GM19023 (cell line): ENCODE measurements at regions not wholly inside any gene's neighbourhood (a gene's known extent, or its start where the extent isn't known, plus 50 kb on each side); places are given as distances from the start of the nearest gene placed in this dataset.
"Not testable (repeated sequence)": the region's sequence is repeated elsewhere in the genome, so short reads cannot be mapped to it uniquely, and the experiment has no call there.

Experiments
- ATAC-seq: cut with Tn5 transposase; IDR thresholded peaks from one replicate; pipeline ENCODE4 v1.9.1; 2021; ENCODE audit warnings: mild to moderate bottlenecking, moderate library complexity; ENCODE audit not compliant: unreplicated experiment

- not testable (repeated sequence) for ATAC-seq
These were observed 287.4 kb downstream of the UTRN start for GRCh38 chr6:144572541-144572940.

DNA sequence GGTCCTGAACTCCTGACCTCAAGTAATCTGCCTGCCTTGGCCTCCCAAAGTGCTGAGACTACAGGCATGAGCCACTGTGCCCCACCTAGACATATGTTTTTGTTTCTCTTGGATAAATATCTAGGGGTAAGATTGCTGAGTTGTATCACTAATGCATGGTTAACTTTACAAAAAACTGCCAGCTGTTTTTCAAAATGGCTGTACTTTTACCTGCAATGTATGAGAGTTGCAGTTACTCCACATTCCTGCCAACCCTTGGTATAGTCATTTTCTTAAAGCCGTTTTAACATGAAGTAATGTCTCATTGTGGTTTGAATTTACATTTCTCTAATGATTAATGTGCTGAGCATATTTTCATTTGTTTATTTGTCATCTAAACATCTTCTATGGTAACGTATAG, 289.7 kb downstream of the UTRN start:
- ATAC-seq = no peak

- no peak for ATAC-seq
These were observed 290.2 kb downstream of the UTRN start for GRCh38 chr6:144575327-144575726.

GRCh38 chr6:144576871-144577270, 291.7 kb downstream of the UTRN start:
- no peak for ATAC-seq

DNA sequence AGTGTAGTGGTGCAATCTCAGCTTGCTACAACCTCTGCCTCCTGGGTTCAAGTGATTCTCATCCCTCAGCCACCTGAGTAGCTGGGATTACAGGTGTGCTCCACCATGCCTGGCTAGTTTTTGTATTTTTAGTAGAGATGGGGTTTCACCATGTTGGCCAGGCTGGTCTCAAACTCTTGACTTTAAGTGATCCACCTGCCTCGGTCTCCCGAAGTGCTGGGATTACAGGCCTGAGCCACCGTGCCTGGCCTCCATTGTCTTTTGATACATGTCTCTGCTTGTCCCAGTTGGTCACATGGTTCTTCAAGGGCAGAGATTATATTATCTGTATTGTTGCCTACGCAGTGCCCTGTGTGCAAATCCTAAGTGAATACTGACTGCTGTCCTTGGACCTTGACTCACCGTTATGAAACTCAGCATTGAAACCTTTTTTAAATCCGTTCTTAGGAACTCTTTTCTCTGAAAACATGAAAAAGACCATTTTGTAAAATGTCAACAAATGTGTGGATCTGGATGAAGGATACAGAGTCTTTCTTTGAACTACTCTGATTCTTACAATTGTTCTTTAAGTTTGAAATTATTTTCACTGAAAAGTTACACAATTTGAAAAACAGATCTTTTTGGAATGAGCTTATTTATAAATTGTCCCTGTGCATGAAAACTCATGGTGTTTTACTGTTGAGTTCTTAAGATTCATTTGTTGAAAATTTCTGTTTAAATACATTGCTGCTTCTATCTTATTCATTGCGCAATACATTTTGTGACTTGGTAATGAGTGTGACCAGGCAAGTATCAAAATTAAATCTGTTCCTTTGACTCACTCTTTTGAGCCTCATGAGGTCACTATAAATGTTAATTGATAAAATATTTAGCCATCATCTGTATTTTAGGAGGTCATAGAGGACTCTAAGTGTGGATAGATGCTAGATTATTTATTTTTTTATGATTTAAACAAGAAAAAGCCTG, 293.5 kb downstream of the UTRN start:
- ATAC-seq = no peak

DNA sequence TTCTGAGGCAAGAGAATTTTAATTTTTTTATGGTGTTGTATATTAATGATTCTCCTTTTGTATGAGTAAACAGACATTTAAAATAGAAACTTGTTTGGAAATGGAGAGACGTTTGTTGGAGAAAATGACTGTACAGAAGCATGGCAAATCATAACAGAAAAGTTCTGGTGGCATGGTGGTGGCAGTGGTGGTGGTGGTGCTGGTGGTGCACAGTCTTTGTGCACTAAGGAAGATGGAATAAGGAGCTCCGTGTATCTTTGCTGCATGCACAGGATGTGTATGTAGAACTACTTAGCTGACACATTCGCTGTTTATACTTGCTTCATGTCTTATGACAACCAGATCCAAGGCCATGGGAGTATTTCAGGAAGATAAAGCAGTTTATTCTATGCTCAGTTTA, 294.9 kb downstream of the UTRN start:
- ATAC-seq = no peak

DNA sequence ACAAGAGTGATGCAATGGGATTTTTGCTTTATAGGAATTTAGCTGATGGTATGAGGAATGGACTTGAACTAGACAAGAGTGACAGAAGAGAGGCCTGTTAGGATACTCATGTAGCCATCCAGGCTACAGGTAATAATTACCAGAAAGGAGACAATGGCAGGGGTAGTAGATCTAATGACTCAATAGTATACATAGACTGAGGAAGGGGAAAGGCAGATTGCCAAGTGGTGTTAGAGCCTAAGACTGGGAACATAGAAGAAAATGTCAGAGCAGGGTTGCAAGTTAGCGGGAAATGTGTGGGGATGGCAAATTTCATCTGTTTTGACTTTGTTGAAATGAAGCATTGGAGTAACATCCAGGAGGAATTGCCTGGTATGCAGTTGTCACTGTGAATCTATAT, 295.6 kb downstream of the UTRN start:
- ATAC-seq = no peak

DNA sequence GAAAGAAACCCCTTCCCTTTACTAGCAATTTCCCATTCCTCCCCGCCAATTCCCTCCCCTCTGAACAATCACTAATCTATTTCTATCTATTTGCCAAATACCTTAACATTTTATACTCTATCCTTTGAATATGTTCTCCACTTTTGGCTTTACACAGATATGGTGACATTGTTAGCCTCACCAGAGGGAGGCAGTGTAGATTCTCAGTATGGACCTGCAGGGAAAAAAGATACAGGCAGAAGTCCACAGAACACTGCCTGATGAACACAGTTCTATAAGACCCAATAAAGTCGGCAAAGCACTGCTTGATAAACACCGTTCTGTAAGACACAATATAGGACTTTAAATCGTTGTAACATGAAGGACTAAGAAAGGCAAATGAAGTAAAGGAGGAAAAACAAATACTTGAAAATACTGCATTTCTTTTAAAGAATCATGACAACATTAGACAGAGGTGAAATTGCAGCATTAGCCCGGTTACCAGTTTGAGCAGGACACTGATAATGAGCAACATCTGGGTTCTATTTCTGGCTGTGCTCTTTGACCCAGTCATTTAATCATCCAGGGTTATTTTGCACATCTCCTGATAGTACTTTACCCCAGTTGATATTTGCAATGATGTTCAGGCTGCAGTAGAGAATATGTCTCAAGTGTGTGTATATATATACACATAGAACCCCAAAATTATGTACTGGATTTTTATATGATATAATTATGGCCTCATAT, 296.8 kb downstream of the UTRN start:
- ATAC-seq = no peak

DNA sequence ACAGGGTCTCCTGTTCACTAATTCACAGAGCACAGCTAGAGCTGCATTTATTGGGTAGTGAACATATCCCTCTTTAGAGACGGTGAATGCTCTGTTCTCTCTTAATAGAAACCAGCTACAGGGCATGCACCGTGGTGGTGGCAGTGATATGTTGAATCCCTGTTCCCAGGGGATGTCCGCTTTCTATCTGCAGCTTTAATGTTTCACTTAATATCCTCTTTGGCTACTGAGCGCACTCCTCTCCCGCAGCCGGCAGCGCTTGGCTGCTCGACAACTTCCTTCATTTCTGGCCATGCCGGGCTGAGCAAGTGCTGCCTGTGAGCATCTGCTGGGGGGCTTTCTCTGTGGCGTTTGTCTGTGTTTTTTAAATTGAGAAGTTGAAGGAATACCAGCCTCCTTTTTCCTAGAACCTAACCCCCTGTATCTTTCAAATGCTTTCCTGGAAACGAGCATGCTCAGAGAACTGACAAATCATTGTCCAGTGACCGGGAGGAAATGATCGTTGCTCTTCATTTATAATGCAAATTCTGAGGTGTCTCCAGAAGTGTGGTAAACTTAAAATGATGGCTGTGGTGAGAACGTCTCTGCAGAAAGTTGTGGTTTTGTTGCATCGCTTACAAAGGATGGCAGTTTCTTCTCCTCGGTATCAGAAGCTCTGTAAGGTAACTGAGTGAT, 297.9 kb downstream of the UTRN start:
- ATAC-seq = peak; percentile 90

GRCh38 chr6:144583614-144583954, 298.4 kb downstream of the UTRN start:
- ATAC-seq = no peak

DNA sequence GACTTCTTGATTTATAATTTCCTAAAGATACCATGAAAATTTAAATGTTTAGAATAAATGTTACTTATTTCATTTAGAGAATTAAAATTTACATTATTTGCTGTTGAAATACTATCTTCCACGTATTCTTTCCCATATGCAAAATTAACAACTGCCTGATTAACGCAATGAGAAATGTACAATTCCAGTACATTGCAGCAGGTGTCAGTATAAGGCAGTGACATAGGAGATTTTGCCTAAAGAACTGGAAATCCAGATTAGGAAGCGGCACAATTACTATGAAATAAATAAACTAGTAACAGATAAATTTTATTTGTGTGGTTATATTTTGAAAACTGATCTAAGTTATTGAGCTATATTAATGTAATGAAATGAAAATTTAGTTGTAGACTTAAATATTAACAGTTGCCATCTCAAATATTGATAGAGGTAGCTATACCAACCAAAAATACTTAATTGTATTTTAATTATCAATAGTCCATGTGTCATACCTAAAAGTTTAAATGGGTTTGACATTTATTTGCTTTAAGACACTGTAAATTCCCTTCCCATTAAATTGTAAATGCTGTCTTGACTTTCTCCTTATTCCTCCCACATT, 300.2 kb downstream of the UTRN start:
- ATAC-seq = no peak

- ATAC-seq = no peak
These were observed 301.9 kb downstream of the UTRN start for GRCh38 chr6:144586986-144587385.

DNA sequence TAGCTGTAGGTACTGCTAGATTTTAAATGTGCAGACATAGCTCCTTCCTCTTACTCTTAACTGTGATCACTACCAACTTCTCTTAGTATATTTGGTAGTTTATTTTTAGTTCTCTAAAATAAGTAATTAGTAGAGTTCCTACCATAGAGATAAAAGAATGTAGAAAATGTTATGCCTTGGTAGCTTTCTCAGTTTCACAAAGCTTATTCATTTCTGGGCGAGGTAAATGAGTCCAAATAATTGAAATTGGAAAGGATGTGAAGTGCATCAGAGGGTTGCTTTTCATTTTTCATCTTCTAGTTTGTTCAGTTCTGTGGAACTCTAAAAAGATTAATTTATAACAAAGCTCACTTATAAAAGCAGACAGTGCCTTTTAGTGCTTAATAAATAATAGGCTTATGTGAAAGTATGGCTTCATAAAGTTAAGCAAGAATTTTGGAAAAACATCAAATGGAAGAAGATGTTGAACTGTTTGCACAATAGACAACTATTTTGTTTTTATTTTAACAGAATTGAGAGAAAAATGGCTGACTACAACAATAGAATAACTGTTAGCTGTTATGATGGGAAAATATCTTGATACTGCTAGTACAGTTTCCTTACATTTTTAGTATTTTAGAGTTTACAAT, 303.7 kb downstream of the UTRN start:
- ATAC-seq = peak; percentile 65

GRCh38 chr6:144590532-144590931, 305.4 kb downstream of the UTRN start:
- no peak for ATAC-seq

GRCh38 chr6:144593392-144593791, 308.3 kb downstream of the UTRN start:
- ATAC-seq = no peak

DNA sequence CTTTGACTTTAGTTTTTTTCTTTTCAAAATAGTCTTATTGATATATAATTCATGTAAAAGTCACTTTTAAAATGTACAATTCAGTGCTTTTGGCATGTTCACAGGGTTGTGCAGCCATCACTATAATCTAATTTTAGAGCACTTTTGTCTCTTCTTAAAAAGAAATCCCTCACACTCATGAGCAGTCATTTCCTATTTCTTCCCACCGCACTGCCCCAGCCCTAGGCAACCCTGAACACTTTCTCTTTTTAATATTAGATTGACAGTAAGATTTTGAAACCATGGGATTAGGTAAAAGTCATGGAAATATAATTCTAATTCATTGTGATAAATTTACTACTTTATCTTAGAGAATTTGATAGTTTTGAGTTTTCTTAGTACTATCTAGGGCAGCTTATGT, 309.4 kb downstream of the UTRN start:
- ATAC-seq = no peak

- ATAC-seq = no peak
These were observed 310.1 kb downstream of the UTRN start for GRCh38 chr6:144595266-144595665.

DNA sequence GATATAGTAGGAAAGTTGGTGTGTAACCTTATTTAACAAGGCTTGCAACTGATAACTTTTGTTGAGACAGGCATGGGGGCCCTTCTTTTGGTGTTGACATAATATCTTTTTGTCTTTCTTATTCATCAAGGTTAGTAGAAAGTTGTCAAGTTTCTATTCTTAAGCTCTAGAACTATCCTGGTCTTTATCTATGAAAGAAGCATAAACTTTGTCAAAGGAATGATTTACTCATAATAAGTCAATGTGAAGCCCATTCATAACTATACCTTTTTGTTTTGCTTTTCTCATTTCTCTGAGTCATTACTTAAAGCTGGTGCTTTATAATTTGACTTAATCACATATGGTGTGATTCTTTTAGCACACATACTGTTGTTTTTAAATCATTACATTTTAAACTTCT, 312.4 kb downstream of the UTRN start:
- ATAC-seq = no peak

- ATAC-seq = no peak
These were observed 314.5 kb downstream of the UTRN start for GRCh38 chr6:144599615-144600014.

DNA sequence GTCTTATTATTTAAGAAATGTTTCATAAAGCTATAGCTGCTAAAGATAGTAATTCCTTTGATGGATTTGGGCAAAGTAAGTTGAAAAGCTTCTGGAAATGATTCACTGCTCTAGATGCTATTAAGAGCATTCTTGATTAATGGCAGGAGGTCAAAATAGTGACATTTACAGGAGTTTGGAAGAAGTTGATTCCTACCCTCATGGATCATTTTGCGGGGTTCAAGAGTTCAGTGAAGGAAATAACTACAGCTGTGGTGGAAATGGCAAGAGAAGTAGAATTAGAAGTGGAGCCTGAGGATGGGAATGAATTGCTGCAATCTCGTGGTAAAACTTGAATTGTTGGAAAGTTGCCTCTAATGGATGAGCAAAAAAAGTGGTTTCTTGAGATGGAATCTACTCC, 316.1 kb downstream of the UTRN start:
- ATAC-seq = no peak
